Brain microvascular endothelial cell (primary cell): ENCODE measurements at regions not wholly inside any gene's neighbourhood (a gene's known extent, or its start where the extent isn't known, plus 50 kb on each side); places are given as distances from the start of the nearest gene placed in this dataset.
A peak's percentile ranks its signal among the peaks of the same experiment; 100 is the strongest.

ENCODE experiments used
- DNase-seq: peaks from one replicate; pipeline ENCODE4 v3.0.0-alpha.2; 2020
- H3K27ac ChIP-seq: fragments of 250-450 bp; sonication (Bioruptor Pico); 2 replicates; pipeline ENCODE4 v1.5.1; 2020; ENCODE audit warnings: mild to moderate bottlenecking, moderate library complexity
- H3K27me3 ChIP-seq: fragments of 250-450 bp; sonication (Bioruptor Pico); replicated peaks from 2 replicates; pipeline ENCODE4 v1.5.1; 2020; ENCODE audit warnings: mild to moderate bottlenecking
- H3K36me3 ChIP-seq: fragments of 250-450 bp; sonication (Bioruptor Pico); replicated peaks from 2 replicates; pipeline ENCODE4 v1.5.1; 2020; ENCODE audit warnings: mild to moderate bottlenecking
- H3K4me3 ChIP-seq: 2 replicates; pipeline ENCODE4 v1.5.1; 2011; ENCODE audit warnings: low read depth, mild to moderate bottlenecking, control low read depth, low read length, moderate library complexity
- in situ Hi-C: cut with HindIII; loops from 2 replicates; pipeline ENCODE4 v1.10.0; 2017; ENCODE audit warnings: low sequenced_read_pairs, low pct_ligation_motif_present
- TF ChIP-seq, protein P1 (sequence below): IDR thresholded peaks from 2 replicates; pipeline ENCODE4 v1.5.1; 2011; ENCODE audit warnings: low read depth, mild to moderate bottlenecking, moderate library complexity, low read length, control low read depth, inconsistent platforms; ENCODE audit errors: missing control alignments

DNA sequence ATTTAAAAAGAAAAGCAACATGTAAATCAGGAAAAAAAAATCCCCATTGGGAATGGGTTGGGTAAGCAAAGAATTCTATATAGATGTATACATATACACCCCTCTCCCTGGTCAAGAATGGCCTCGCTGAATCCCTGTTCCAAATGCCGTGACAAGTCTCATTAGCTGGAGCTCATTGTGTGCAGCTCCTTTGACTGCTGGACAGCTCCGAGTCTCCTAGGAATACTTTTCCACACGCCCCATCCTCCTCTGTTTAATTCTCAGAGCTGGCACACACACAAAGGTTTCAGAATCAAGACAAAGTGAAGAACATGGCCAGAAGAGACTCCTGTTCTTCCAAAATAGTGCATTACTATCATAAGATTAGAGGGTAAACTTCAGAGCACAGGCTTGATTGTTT, 130.9 kb upstream of the MKLN1 start:
- H3K4me3 ChIP-seq = no peak overlapping the region
- TF ChIP-seq, protein P1, sequence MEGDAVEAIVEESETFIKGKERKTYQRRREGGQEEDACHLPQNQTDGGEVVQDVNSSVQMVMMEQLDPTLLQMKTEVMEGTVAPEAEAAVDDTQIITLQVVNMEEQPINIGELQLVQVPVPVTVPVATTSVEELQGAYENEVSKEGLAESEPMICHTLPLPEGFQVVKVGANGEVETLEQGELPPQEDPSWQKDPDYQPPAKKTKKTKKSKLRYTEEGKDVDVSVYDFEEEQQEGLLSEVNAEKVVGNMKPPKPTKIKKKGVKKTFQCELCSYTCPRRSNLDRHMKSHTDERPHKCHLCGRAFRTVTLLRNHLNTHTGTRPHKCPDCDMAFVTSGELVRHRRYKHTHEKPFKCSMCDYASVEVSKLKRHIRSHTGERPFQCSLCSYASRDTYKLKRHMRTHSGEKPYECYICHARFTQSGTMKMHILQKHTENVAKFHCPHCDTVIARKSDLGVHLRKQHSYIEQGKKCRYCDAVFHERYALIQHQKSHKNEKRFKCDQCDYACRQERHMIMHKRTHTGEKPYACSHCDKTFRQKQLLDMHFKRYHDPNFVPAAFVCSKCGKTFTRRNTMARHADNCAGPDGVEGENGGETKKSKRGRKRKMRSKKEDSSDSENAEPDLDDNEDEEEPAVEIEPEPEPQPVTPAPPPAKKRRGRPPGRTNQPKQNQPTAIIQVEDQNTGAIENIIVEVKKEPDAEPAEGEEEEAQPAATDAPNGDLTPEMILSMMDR = no peak
- in situ Hi-C loops = no loop called here
- no peaks in the 10 kb centered on the region for H3K36me3 ChIP-seq
- H3K27me3 ChIP-seq = no peaks in the 10 kb centered on the region
- DNase-seq = peak; percentile 22
- no peak overlapping the region for H3K27ac ChIP-seq

DNA sequence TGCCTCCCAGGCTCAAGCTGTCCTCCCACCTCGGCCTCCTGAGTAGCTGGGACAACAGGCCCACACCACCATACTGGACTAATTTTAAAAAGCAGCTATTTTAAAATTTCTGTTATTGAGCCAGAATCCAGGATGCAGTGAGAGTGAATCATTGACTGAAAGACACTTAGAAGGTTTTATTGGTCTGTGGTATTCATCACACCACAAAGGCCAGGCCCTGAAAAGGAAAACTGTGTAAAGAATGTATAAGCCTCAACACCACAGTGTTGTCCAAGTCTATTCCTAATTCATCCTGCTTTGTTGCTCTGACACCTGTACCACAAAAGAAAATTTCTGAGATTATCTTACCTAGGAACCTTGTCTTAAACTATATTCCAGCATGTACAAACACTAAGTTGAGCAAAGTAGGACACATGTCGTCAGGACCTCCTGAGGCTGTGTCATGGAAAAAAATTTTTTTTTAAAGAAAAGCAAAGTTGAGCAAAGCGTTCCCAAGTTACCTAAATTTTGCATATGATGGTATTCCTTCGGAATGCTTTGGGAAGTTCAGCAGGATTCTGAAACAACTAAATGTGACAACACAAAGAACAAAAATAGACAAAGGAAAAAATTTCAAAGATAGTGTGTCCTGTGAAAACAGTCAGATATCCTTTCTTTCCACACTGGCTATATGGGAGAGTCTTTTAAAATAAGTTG, 129.6 kb upstream of the MKLN1 start:
- no peaks in the 10 kb centered on the region for H3K27me3 ChIP-seq
- H3K4me3 ChIP-seq = no peak overlapping the region
- no peaks in the 10 kb centered on the region for H3K36me3 ChIP-seq
- DNase-seq = peak; percentile 46
- TF ChIP-seq, protein P1 = no peak
- in situ Hi-C loops = no loop called here
- H3K27ac ChIP-seq = no peak overlapping the region

DNA sequence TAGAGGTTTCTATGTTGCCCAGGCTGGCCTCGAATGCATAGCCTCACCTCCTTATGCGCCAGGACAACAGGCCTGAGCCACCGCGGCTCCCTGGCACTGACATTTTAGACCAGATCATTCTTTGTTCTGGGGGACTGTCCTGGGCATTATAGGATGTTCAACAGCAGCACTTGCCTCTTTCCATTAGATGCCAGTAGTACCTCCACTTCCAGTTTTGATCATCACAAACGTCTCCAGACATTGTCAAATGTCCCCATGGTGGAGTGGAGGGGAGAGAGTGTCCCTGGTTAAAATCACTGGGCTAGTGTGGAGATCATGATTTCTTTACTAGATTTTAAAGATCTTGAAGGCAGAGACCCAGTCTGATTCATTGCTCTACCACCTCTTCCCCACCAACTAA, 125.2 kb upstream of the MKLN1 start:
- Histone ChIP-seq H3K27me3 (no peaks in the 10 kb centered on the region), H3K36me3 (no peaks in the 10 kb centered on the region), H3K4me3 (no peak overlapping the region), H3K27ac (no peak overlapping the region)
- no peak for DNase-seq
- TF ChIP-seq, protein P1 = no peak
- in situ Hi-C loops = no loop called here

DNA sequence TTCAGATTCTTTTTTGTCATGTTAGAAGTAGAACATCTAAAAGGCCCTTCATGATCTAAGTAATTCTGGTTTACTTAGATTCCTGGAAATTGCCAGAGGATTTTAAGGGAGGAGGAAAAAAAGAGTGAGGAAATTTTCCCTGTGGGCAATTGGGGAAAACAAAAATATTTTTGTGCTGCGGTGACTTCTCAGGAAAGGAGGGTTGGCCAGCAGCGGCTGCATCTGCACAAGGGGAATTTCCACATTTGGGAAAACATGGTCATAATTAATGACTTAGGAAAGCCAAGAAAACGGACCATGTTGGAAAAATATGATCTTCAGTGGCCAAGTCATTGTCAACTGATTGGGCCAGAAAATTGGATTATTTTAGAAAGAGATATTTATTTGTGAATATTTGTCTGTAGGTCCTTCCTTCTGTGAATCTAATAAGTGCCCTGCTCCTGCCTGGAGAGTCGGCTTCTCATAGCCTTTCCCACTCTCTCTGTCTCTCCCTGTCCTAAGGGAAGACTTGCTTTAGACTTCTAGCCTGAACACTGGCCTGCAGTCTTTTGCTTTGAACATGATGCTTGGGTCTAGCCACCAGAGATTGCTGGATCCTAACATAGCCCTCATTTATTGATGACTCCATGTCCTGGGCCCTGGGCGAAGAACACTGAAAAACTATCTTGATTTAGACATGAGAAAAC, 124.2 kb upstream of the MKLN1 start:
- no peak for DNase-seq
- TF ChIP-seq, protein P1 = no peak
- H3K27ac ChIP-seq = no peak overlapping the region
- H3K36me3 ChIP-seq = no peaks in the 10 kb centered on the region
- H3K27me3 ChIP-seq = no peaks in the 10 kb centered on the region
- H3K4me3 ChIP-seq = no peak overlapping the region
- in situ Hi-C loops = no loop called here

DNA sequence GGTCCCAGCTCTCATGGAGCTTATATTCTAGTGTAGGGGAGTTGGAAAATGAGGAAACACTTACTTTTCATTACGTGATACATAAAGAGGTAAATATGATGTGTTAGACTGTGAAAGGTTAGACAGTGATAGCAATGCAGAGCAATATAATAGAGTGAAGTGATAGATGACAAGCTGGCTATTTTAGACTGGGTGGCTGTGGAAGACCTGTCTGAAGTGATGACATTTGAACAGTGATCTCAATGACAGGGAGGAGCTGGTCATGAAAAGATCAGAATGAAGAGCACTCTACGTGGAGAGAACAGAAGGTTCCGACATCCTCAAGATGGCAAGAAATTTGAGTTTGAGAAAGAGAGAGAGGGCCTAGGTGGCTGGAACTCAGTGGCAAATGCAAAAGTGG, 118.9 kb upstream of the MKLN1 start:
- Histone ChIP-seq H3K4me3 (no peak overlapping the region), H3K27ac (no peak overlapping the region), H3K36me3 (no peaks in the 10 kb centered on the region), H3K27me3 (no peaks in the 10 kb centered on the region)
- in situ Hi-C loops = no loop called here
- TF ChIP-seq, protein P1 = no peak
- DNase-seq = no peak
